HEK293T (cell line): ENCODE measurements at regions not wholly inside any gene's neighbourhood (a gene's known extent, or its start where the extent isn't known, plus 50 kb on each side); places are given as distances from the start of the nearest gene placed in this dataset.

Source experiments
- FOXK2 ChIP-seq: fragments of 450-650 bp; IDR thresholded peaks from 2 replicates; pipeline ENCODE4 v1.6.1; 2016; ENCODE audit warnings: mild to moderate bottlenecking
- HDGF ChIP-seq: fragments of 450-650 bp; IDR thresholded peaks from 2 replicates; pipeline ENCODE4 v1.6.1; 2017; ENCODE audit warnings: antibody characterized with exemption, borderline replicate concordance
- SP1 ChIP-seq: fragments of 450-650 bp; IDR thresholded peaks from 2 replicates; pipeline ENCODE4 v1.6.1; 2017

GRCh38 chr12:88763536-88764100 lies 183.3 kb upstream of the KITLG start:
- TF ChIP-seq FOXK2 (no peak), SP1 (no peak), HDGF (no peak)
